ENCODE measurements at regions not wholly inside any gene's neighbourhood (a gene's known extent, or its start where the extent isn't known, plus 50 kb on each side); places are given as distances from the start of the nearest gene placed in this dataset.

DNA sequence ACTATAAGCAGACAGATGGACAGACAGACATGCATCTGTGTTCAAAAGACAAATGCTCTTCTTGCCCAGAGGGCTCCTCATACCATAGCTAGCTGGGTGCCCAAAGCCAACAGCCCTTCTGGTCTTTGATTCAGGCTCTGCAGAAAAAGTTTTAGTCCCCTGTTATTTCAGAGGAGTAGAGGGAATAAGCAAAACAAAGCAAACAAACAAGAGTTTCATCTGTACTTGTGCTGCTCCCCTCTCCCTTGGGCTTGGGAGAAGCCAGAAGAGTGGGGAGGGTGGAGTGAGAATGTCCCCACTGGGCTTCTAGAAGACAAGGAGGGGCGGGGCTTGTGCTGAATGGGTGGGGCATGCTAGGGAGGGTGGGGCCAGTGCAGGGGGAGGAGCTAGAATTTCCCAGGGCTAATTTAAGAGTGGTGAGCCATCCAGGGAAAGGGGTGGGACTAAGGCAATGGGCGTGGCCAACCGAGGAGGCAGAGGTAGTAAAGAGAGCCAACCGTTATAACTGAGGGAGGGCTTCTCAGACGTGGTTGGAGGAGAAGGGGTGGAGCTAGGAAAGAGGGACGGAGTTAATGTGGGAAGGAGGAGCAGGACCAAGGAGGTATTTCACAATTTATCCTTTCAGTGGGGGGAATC lies 101.2 kb upstream of the MGMT start:
- no peak for DNase-seq

DNA sequence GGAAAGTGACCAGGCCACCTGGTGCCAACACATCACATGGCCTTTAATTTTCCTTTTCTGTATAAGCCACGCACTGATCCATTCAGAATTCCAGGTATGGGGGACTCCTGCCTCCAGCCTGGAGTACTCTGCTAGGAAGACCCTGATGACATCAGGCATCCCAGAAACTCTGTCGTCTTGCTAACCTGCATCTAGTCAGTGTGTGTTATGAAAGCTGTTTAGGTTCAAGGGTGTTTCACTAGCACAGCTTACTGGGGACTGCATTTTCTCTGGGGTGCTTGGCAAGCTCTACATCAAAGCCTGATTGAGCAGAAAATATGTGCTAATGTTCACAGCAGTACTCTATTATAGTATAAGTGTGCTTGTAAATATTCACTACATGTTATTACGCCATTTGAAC lies 100.6 kb upstream of the MGMT start:
- no peak for DNase-seq

DNA sequence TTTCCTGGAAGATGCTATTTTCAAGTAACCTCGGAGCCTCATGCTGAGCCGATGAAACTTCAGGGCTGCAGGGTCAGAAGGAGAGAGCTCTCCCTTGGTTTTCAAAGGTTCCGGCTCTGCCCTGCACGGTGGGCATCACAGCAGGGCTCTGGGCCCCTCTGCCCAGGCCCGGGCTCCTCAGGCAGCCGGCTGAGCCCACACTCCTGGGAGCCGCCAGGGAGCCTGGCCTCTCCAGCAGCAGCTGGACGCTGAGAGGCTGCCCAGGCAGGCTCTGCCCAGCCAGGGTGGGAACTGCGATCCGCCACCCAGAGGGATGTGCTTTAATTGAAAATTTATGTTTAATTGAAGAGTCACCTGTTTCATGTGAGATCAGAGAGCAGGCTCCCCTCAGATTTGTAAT lies 97.5 kb upstream of the MGMT start:
- DNase-seq: no peak

DNA sequence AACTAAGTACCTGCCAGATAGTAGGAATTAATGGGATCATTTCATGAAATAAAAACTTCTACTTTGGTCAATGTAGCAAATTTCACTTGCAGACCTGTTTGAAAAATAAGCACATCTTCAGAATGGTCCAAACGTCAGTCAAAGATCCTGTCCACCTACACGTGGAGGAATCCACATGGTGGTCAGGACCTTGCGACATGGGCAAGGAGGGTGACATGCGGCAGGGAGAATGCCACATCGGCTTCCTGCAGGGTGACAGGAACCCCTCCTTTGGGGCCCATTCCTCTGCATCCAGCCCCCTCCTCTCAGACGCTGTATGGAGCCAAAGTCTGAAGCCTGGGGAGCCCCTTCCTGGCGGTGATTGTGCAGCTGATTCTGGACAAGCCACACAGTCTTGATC lies 95.5 kb upstream of the MGMT start:
- no peak for DNase-seq

DNA sequence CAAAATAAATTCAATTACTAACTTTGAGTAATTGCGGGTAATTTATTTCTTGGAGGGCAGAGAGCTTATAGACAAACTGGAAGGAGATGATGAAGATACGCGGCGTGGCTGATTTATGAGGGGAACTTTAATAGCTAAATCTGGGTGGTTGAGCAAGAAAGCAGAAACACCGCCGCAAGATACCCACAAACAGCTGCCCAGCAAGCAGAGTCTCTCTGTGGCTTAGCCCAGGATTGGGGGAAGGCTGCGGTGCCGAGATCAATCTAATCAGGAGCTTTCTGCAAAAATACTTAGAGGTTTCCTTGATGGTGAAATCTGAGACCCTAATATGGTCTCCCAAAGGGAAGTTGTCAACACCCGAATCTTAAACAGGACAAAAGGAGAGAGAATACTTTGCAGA lies 94.9 kb upstream of the MGMT start:
- no peak for DNase-seq

DNA sequence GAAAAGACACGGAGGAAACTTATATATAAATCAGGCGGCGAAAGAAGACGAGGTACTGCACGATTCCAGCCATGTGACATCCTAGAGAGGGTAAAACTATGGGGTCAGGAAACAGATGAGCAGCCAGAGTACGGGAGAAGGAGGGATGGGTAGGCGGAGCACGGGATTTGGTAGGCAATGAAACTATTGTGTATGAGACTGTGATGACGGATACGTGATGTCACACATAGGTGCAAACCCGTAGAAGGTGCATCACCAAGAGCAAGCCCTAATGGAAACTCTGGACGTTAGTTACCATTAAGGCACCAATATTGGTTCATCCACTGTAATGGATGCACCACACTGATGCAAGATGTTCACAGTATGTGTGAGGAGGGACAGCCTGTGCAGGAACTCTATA lies 93.8 kb upstream of the MGMT start:
- DNase-seq: no peak

DNA sequence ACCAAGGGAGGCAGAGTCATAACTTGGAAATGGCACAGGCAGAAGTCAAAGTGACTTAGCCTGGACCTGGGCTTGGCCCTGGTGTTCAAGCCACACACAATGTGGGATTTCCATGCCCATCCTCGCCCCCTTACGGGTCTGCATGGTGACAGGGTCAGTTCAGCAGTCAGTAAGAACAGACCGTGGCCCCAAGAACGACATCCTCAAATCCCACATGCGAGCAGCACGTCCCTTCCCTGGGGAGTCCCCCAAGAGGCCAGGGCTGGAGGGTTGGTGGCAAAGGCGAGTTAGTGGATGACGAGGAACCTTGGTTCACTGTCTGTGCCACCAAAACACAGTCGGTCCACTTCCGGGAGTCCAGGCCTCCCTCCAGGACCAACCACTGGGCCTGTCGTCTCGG lies 93.3 kb upstream of the MGMT start:
- DNase-seq: no peak

DNA sequence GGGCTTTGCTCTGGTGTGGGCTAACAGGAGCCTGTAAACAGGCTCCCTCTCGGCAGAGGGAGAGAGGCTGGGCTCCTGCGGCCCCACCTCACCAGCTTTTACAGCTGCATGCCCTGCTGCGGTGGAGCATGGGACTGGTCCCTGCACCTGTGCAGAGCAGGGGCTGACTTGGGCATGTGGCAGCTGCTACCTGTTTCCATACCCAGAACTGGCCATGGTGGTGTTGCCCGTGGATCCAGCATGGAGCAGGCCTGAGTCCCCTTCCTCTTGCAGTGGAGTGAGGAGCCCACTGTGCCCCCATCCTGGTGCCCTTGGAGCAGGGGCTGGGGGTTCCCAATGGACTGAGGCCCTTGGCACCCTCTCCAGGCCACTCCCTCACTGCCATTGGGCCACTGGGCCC lies 91.9 kb upstream of the MGMT start:
- no peak for DNase-seq

DNA sequence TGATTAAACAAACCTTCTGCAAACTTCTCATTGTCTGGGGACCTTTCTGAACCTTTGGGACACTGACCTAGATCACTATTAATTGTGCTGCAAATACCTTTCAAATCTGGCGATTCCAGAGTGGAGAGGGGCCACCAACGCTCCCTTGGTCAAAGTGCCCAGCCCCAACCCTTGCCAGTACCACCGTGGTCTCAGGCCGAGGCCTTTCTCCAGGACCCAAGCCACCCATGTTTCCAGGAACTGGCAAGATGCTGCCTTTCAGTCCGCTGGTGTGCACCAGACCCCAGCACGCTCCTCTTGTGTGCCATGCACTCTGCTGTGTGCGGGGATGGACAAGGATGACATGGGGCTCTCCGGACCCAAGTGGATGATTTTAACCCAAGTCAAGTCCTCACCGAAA lies 91.1 kb upstream of the MGMT start:
- no peak for DNase-seq

DNA sequence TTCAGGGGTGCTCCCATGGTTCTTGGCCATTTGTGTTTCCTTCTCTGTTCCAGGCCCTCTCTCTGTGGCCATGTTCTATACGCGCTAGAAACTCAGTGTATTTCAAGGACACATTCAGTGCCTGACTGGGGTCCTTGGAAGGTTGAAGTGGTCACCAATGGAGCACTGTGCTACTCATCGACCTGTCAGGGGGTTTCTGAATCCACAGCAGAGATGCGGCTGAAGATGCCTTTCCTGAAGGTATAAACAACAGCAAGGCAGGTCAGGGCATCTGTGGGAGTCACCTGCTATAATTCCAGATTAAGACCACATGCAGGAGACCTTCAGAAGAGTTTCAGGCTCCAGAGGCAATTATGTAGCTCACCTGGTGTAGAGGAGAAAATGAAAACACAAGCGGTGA lies 86.8 kb upstream of the MGMT start:
- no peak for DNase-seq

DNA sequence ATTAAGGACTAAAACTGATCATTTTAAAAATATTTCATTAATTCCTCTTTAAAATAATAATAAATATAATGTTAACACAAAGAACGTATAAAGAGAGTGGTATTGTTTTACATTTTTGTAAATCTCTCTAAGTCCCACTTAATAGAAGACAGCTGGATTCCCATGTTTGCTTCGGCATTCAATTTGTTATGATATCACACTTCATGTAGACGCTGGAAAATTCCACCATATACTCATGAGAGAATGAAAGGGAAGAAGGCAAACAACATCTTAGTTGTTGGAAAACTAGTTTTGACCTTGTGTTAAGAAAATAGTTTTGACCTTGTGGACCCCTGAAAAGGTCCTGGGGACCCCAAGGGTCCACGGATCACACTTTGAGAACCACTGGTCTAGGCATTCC lies 85.3 kb upstream of the MGMT start:
- DNase-seq: no peak

DNA sequence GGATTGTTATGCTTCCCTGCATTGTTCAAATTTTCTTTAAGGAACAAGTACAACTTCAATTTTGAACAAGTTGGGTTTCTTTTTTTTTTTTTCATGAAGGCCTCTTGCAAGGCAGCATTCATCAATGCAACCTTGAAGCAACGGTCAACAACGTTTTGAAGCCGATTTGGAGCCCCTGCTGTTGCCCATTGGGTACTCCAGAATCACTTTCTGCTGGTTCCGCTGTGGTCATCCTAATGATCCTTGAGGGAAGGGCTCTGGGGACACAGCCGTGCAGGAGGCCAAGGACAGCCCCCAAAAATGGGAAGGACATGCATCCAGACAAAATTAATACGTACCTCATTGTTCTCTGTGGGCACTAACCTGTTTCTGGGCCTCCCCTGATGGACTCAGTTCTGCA lies 84.6 kb upstream of the MGMT start:
- no peak for DNase-seq

DNA sequence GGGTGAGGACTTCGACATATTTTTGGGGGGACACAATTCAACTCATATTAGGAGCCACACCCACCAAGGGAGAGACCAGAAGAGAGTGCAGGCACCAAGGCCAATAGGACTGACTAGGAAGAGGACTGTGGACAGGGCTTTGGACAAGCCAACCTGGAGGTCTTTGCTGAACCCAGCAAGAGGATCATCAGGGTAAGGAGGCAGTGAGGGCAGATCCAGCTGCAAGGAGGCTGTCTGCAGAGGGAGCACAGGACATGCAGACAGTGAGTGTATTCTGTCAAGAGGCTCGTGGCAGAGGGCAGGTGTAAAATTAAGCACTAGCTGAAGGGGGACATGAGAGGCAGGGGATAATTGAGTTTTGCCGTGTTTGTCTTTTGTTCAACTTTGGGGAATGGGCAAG lies 83.4 kb upstream of the MGMT start:
- no peak for DNase-seq

DNA sequence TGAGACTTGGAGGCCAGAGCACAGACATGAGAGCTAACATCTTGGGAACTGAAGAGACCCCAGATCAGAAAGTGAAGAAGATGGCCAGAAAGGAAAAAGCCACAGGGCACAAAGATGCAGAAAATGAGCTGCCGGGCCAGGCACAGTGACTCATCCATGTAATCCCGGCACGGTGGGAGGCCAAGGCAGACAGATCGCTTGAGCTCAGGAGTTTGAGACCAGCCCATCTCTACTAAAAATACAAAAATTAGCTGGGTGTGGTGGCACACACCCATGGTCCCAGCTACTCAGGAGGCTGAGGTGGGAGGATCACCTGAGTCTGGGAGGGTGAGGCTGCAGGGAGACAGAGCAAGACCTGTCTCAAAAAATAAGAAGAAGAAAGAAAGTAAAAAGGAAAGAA lies 81.4 kb upstream of the MGMT start:
- no peak for DNase-seq

DNA sequence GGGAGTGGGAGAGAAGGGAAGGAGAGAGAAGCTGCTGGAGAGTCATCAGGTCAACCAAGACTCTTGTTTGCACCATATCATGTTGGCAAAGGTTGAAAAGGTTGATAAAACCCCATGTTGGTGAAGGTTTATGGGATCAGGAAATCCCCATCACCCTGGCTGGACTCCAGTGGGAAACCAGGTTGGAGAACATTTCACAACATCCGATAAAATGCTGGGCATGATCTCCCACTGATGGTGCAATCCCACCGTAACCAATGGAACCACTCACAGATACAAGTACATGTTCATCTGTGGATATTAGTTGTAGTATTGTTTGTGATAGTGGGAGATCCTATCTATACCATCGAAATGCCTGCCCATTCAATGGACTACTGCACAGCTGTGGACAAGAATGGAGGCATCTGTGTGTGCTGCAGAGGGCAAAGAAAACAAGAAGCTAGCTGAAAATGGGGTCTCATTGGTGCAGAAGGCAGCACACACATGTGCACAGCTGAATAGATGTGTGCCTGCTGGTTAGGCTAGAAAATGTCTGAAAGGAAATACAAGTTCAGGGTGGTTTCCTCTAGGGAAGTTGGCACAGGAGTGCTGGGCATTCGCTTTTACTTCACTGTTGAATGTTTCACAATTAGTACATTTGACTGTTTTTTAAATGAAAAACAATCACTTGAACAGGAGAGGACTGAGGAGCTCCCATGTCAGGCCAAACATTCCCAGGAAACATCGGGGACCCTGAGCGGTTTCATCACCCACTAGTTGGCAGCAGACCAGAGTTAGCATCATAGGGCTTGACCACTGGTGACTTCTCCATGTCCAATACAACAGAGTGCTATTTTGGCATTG lies 80.4 kb upstream of the MGMT start:
- DNase-seq: no peak

DNA sequence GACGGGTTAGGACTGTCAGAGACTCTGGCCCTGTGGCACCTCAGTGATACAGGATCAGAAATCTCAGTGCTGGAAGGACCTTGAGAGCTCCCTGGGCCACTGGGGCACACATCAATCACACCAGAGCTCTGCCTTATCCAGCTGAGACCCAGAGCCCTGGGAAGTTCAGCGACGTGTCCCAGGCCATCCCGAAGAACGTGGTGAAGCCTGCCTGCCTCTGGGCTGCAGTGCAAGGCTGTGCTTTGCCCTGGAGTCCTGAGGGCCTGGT lies 79.8 kb upstream of the MGMT start:
- DNase-seq: no peak

DNA sequence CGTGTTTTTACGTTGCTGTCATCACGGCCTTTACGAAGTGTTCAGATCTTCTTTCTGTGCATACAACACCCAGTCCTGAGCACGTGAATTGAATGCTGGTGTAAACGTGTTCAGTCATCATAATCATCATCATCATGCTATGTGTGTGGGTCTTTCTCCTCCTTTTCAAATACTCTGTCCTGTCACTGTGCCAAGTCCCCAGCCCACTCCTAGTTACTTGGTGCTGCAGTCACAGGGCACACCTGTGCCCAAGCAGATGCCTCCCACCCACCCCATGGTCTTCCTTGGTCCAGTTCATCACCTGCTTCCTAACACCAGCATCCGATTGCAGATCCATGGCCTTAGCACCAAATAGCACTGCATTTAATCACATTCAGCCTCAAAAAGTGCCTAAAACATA lies 78.6 kb upstream of the MGMT start:
- no peak for DNase-seq

DNA sequence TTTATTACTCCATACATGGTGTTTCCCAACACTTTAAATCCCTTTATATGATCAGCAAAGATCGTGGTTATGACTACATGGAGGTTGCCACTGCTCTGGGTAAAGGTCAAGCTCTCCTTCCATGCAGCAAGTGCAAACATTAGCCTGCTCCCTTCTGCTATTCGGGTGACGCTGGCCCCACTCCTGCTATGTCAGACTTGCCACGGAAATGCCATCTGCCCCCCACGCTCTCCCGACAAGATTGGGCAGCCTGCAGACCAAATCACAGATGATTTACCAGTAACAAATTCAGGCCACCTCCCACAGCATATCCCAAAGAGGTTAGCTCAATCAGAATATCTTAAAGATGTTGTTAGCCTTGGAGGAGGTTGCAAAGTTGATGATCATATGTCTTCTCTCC lies 77.8 kb upstream of the MGMT start:
- no peak for DNase-seq

DNA sequence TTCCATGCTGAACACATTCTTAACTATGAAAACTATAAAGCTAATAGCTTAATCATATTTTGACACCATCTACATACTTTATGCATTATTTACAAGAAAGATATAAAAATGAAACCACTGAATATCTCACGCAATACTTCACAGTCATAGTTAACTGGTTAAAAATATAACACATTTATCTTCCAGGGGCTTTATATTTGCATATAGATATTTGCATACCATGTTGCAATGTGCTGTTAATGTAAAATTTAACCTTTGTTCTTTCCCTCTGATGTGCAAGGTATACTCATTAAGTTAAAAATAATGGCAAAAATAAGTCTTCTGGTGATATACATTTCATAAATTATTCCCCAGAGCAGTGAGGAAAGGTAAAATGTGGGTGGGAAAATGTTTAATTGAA lies 76.9 kb upstream of the MGMT start:
- DNase-seq: no peak

DNA sequence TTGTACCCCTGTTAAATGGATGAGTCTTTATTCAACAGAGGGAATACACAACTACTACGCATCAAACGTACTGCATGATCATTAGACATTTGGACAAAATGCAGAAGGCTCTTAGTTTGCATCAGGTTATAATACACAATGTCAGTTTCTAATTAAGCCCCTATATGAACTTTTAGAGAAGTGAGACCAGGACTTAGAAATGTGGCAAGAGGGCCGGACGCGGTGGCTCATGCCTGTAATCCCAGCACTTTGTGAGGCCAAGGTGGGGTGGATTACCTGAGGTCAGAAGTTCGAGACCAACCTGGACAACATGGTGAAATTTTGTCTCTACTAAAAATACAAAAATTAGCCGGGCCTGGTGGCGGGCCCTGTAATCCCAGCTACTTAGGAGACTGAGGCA lies 76.3 kb upstream of the MGMT start:
- no peak for DNase-seq

DNA sequence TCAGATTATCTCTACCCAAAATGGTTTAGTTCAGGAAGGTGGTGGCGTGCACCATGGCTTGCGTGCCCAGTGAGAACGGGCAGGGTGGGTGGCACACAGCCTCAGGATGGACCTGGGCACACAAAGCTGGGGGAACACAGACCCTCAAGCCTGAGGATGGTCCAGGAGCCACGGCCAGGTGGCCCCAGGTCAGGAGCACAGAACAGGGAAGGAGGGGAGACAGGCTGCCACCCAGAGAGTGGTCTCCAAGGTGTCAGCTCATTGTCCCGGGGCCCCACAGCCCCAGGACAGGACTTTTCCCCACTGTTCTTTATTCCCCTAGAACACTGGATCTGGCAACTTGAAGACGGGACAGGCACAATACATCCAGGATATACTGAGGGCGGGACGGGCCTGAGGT lies 75.6 kb upstream of the MGMT start:
- no peak for DNase-seq

DNA sequence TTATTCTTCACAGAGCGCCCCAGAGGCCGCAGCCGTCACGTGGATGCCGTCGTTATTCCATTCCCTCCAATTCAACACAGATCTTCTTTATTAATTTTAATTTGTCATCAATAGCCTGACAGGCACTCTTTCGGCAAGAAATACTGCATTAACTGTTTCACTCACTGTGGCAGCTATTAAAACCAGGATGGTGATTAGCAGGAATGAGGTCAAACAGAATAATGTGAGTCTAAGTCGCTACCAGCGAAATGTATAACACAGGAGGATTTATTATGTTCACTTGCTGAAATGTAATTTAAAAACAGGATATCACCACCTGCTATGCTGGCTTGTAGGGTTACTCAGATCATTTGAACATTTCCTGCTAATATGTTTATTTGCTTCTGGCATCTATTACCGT lies 74.2 kb upstream of the MGMT start:
- no peak for DNase-seq

DNA sequence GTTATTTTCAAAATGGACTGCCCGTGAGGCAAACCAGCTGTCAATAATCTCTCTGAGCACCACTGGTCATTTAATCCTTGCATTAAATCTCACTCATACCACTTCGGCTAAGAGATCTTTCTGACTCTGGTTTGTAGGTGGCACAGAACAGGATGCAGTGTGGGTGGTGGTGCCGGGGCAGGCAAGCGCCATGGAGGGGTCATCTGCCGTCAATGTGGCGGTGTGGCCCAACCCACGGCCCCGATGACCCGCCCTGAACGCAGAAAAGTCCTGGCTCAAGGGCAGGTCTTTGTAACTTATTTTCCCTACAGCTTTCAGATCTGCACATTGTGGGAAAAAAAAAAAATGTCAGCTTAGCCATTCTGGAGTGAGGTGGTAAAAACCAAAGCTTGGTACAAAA lies 73.2 kb upstream of the MGMT start:
- DNase-seq: no peak

DNA sequence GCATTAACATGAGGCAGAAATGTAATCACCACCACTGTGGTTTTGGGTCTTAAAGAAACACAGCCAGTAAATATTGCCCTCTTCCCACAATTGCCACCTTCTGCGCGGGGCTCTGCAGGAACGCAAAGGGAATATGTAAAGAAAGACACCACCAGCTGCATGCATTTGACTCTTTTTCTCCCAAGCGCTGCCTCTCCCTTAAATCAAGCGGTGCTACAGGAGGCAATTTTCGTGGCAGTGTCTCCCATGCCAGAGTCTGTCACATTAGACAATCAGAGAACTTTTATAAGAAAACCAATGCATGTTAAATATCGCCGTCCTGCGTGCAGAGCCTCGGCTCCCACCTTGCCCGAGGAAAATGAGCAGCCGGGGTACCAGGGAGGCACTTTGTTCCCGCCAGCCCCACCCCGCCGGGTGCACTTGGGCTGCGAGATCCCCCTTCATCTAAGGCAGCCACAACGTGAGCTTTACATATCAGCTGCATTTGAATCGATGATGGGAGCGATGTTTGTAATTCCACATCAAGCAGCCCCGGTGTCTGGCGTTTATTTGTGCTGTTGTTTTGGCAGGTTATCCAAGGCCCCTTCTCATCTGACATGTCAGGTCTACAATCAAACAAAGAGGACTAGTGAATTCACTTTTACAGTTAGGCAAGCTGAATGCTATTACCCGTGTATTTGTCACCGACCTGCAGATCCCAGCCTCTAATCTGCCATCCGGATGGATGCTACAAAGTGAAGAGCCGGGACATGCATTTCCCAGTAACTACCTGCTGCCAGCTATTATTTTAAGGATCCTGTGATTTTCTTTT lies 72.3 kb upstream of the MGMT start:
- no peak for DNase-seq

Measured in activated naive CD4-positive, alpha-beta T cell (primary cell).